OCI-LY1 (cell line): ENCODE measurements at regions not wholly inside any gene's neighbourhood (a gene's known extent, or its start where the extent isn't known, plus 50 kb on each side); places are given as distances from the start of the nearest gene placed in this dataset.

ENCODE experiments used
- EZH2 ChIP-seq: fragments of 200-600 bp; sonication (generic), shearing (Covaris generic); IDR thresholded peaks from 2 replicates; pipeline ENCODE4 v1.8.0; 2017; ENCODE audit warnings: borderline replicate concordance, mixed run types, mild to moderate bottlenecking, antibody characterized with exemption, low read length, moderate library complexity, mixed read lengths
- TF ChIP-seq, protein P1 (sequence below): fragments of 200-600 bp; sonication (generic), shearing (Covaris generic); IDR thresholded peaks from 2 replicates; pipeline ENCODE4 v1.5.1; 2017; ENCODE audit warnings: mild to moderate bottlenecking, antibody characterized with exemption, low read length, moderate library complexity, mixed read lengths

DNA sequence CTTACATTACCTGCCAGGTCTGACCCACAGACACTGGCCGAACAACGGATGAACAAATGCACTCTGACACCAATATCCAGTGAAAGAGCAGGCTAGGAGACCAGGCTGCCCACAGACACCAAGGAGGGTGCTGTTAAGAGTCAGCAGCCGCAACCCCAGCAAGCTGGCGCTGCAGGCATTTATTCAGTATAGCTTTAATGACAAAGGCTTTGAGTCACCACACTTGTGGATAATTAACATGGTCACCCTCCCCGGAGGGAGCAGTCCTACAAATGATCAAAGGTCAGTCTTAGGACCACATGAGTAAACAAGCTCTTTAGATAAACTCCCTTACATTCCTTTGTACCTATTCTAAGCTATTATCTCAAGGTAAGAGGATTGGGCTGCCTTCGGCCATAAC is 368.5 kb upstream of the GRID2 start:
- TF ChIP-seq, protein P1, sequence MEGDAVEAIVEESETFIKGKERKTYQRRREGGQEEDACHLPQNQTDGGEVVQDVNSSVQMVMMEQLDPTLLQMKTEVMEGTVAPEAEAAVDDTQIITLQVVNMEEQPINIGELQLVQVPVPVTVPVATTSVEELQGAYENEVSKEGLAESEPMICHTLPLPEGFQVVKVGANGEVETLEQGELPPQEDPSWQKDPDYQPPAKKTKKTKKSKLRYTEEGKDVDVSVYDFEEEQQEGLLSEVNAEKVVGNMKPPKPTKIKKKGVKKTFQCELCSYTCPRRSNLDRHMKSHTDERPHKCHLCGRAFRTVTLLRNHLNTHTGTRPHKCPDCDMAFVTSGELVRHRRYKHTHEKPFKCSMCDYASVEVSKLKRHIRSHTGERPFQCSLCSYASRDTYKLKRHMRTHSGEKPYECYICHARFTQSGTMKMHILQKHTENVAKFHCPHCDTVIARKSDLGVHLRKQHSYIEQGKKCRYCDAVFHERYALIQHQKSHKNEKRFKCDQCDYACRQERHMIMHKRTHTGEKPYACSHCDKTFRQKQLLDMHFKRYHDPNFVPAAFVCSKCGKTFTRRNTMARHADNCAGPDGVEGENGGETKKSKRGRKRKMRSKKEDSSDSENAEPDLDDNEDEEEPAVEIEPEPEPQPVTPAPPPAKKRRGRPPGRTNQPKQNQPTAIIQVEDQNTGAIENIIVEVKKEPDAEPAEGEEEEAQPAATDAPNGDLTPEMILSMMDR: no peak
- no peak for TF ChIP-seq EZH2
